ENCODE measurements at regions not wholly inside any gene's neighbourhood (a gene's known extent, or its start where the extent isn't known, plus 50 kb on each side); places are given as distances from the start of the nearest gene placed in this dataset.

- TF ChIP-seq E2F4 (CRISPR knock-in tag; IDR thresholded peaks at IDR 0.05; ENCODE audit: borderline replicate concordance, low read depth) (no peak), CTCF (IDR thresholded peaks at IDR 0.05) (no peak), CBFB (CRISPR knock-in tag; IDR thresholded peaks at IDR 0.05; ENCODE audit: low read depth) (no peak), ZNF396 (CRISPR knock-in tag; IDR thresholded peaks at IDR 0.05; ENCODE audit: borderline replicate concordance) (no peak), ZNF512 (CRISPR knock-in tag; IDR thresholded peaks at IDR 0.05; ENCODE audit: borderline replicate concordance) (no peak), MXD4 (CRISPR knock-in tag; IDR thresholded peaks at IDR 0.05; ENCODE audit: borderline replicate concordance) (no peak), CREB1 (CRISPR knock-in tag; IDR thresholded peaks at IDR 0.05) (no peak)
Observed at GRCh38 chr12:63396135-63396534, 245.1 kb upstream of the AVPR1A start.

Data from WTC11 (cell line).